Endothelial cell of umbilical vein (primary cell): ENCODE measurements at regions not wholly inside any gene's neighbourhood (a gene's known extent, or its start where the extent isn't known, plus 50 kb on each side); places are given as distances from the start of the nearest gene placed in this dataset.

Source experiments
- BruUV-seq: library from RNA; stranded (reverse); fragments of 400-500 nt; replicated peaks from 2 replicates; lab custom pipeline; 2021; lab: Mats Ljungman, UMichigan
- CTCF ChIA-PET: fragments of 300-600, 350-600 bp; sonication (Branson Sonifier 250); formaldehyde crosslinking; loops from one replicate; lab custom pipeline; 2021; ENCODE audit warnings: antibody characterized with exemption, inconsistent platforms; lab: Charles Lee
- POLR2A ChIA-PET: fragments of 300-600, 350-600 bp; sonication (Branson Sonifier 250); formaldehyde crosslinking; loops from one replicate; lab custom pipeline; 2021; ENCODE audit warnings: antibody characterized with exemption, inconsistent platforms; lab: Charles Lee
- DNase-seq: peaks from one replicate; pipeline ENCODE4 v3.0.0-alpha.2; 2011; ENCODE audit warnings: low read depth, low spot score
- FAIRE-seq: peaks from 2 replicates; lab custom pipeline; 2011; peaks lifted over from hg19 to GRCh38; lab: Jason Lieb, UNC
- H2AFZ ChIP-seq: 2 replicates; pipeline ENCODE4 v1.6.0; 2012; ENCODE audit warnings: low read depth, low read length, control low read depth, inconsistent platforms
- H3K27ac ChIP-seq: 2 replicates; pipeline ENCODE4 v1.5.1; 2011; ENCODE audit warnings: low read depth, mild to moderate bottlenecking, control low read depth, low read length, moderate library complexity; ENCODE audit not compliant: insufficient read depth
- H3K27me3 ChIP-seq, 2 experiments: 2 replicates each; pipeline versions ENCODE4 v1.6.0 to v1.6.1; 2011; ENCODE audit warnings: low read length in 2 of 2, mixed read lengths in 1 of 2; ENCODE audit not compliant: control insufficient read depth in 2 of 2, insufficient read depth in 2 of 2
- H3K36me3 ChIP-seq, 2 experiments: 2 replicates in 1 of 2; 3 replicates in 1 of 2; pipeline ENCODE4 v1.5.1; 2011; ENCODE audit warnings: low read length in 2 of 2, mild to moderate bottlenecking in 1 of 2, moderate library complexity in 1 of 2; ENCODE audit not compliant: control insufficient read depth in 2 of 2, insufficient read depth in 2 of 2; ENCODE audit errors: extremely low read depth in 1 of 2
- H3K4me1 ChIP-seq: 3 replicates; pipeline ENCODE4 v1.5.1; 2011; ENCODE audit warnings: mild to moderate bottlenecking, low read length; ENCODE audit not compliant: control insufficient read depth, insufficient read depth; ENCODE audit errors: extremely low read depth
- H3K4me2 ChIP-seq: 2 replicates; pipeline ENCODE4 v1.6.1; 2011; ENCODE audit warnings: low read length, control low read depth, mixed read lengths; ENCODE audit not compliant: insufficient read depth
- H3K4me3 ChIP-seq, 3 experiments: fragments of 200-600 bp in 1 of 3; sonication (generic), shearing (Covaris generic) in 1 of 3; replicated peaks in 1 of 3; 2 replicates each; pipeline ENCODE4 v1.5.1; 2011 to 2016; ENCODE audit warnings: control low read depth in 3 of 3, low read length in 3 of 3, mild to moderate bottlenecking in 2 of 3, inconsistent platforms in 1 of 3, low read depth in 1 of 3, moderate library complexity in 1 of 3; ENCODE audit not compliant: insufficient read depth in 1 of 3
- H3K79me2 ChIP-seq: 2 replicates; pipeline ENCODE4 v1.6.0; 2012; ENCODE audit warnings: low read length, inconsistent platforms; ENCODE audit not compliant: control insufficient read depth, insufficient read depth
- H3K9ac ChIP-seq: replicated peaks from 2 replicates; pipeline ENCODE3; 2011; ENCODE audit warnings: low read length, control low read depth; ENCODE audit not compliant: insufficient read depth; ENCODE audit errors: extremely low read depth
- H3K9me1 ChIP-seq: replicated peaks from 3 replicates; pipeline ENCODE4 v1.6.0; 2011; ENCODE audit warnings: mild to moderate bottlenecking, low read length; ENCODE audit not compliant: control insufficient read depth, insufficient read depth; ENCODE audit errors: extremely low read depth
- H3K9me3 ChIP-seq: replicated peaks from 2 replicates; pipeline ENCODE4 v1.5.1; 2012; ENCODE audit warnings: low read length, inconsistent platforms; ENCODE audit not compliant: control insufficient read depth, insufficient read depth
- H4K20me1 ChIP-seq: replicated peaks from 2 replicates; pipeline ENCODE3; 2011; ENCODE audit warnings: mild to moderate bottlenecking, low read length; ENCODE audit not compliant: control insufficient read depth, insufficient read depth; ENCODE audit errors: extremely low read depth
- EZH2 ChIP-seq: IDR thresholded peaks from 2 replicates; pipeline ENCODE4 v1.6.1; 2012; ENCODE audit warnings: borderline replicate concordance, low read depth, mild to moderate bottlenecking, moderate library complexity, low read length, inconsistent platforms; ENCODE audit not compliant: severe bottlenecking
- FOS ChIP-seq: IDR thresholded peaks from 2 replicates; pipeline ENCODE4 v1.6.1; 2011; ENCODE audit warnings: mild to moderate bottlenecking, low read length, moderate library complexity, borderline replicate concordance; ENCODE audit not compliant: insufficient read depth
- GATA2 ChIP-seq: IDR thresholded peaks from 2 replicates; pipeline ENCODE4 v1.7.0; 2011; ENCODE audit warnings: low read depth, mild to moderate bottlenecking, moderate library complexity, mixed read lengths, low read length; ENCODE audit not compliant: insufficient read length, insufficient read depth
- JUN ChIP-seq: IDR thresholded peaks from 2 replicates; pipeline ENCODE4 v1.6.1; 2011; ENCODE audit warnings: borderline replicate concordance, low read depth; ENCODE audit not compliant: insufficient read length, insufficient read depth
- MYC ChIP-seq: IDR thresholded peaks from one replicate; pipeline ENCODE4 v1.6.1; 2011; ENCODE audit warnings: mild to moderate bottlenecking, low read depth, low read length
- POLR2A ChIP-seq: IDR thresholded peaks from 2 replicates; pipeline ENCODE4 v1.6.1; 2012; ENCODE audit warnings: low read depth, mild to moderate bottlenecking, control low read depth, low read length
- POLR2AphosphoS5 ChIP-seq: IDR thresholded peaks from 2 replicates; pipeline ENCODE4 v1.6.1; 2012; ENCODE audit warnings: low read depth, mild to moderate bottlenecking, control low read depth, low read length, moderate library complexity; ENCODE audit not compliant: insufficient read depth
- dilution Hi-C: fragments of 300-500 bp; cut with MboI; formaldehyde crosslinking; loops from one replicate; pipeline ENCODE4 v1.15.0; 2019; ENCODE audit warnings: low sequenced_read_pairs; ENCODE audit not compliant: extremely low pct_ligation_motif_present
- intact Hi-C: fragments of 100-400 bp; cut with micrococcal nuclease; formaldehyde crosslinking; loops from one replicate; pipeline ENCODE4 v1.10.0; 2022
- TF ChIP-seq, protein P1 (sequence below), 2 donors: IDR thresholded peaks; 1 replicate in 1 of 2; 2 replicates in 1 of 2; pipeline ENCODE4 v1.5.1; 2011; ENCODE audit warnings: low read length in 2 of 2, mild to moderate bottlenecking in 2 of 2, moderate library complexity in 2 of 2, control low read depth in 1 of 2, inconsistent platforms in 1 of 2, low read depth in 1 of 2; ENCODE audit not compliant: insufficient read depth in 1 of 2; ENCODE audit errors: extremely low read depth in 1 of 2
- TF ChIP-seq, protein P2 (sequence below): IDR thresholded peaks from 2 replicates; pipeline ENCODE4 v1.6.1; 2011; ENCODE audit not compliant: insufficient read depth, insufficient read length

DNA sequence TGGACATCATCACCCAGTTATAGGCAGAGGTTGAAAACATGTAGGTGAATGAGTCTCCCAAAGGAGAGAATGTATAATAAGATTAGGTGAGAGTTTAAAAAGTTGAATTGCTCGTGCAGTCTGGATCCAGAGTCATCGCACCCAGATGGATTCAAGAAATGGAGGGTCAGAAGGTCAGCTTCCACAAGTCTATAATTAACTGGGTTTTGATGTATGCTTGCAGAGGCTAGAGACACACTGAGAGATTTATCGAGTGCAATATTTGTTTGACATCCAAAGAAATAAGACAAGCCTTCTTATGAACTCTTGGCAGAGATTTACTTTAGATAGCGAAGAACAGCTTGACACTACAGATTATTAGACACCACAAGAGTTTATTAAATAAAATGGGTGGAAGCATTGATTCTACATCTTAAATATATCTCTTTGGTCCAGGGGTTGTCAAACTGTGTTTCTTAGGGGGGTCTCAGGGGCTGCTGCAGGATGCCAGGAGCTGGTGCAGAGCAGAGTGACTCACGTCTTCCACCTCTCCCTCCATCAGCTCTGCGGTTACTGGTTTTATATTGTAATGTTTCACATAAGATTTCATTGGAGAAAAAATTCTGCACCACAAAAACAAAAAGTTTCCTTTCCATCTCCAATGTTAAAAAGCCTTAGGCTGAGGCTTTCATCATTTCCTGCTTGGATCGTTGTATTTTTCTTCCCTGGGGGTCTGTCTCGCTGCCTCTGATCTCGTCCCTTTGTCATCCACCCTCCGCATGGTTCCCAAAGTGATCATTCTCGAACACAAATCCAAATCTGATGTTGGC, 176.2 kb upstream of the AHI1 start:
- Histone ChIP-seq H3K27ac (no peak overlapping the region), H3K9me1 (no peaks in the 10 kb centered on the region), H3K4me1 (peaks cover 3% of the 10 kb centered on the region), H2AFZ (no peak overlapping the region), H3K36me3 (no peaks in the 10 kb centered on the region), H3K27me3 (no peaks in the 10 kb centered on the region), H4K20me1 (no peaks in the 10 kb centered on the region), H3K9ac (no peak overlapping the region), H3K4me2 (no peak overlapping the region), H3K9me3 (no peaks in the 10 kb centered on the region), H3K4me3 (no peak overlapping the region), H3K79me2 (no peaks in the 10 kb centered on the region)
- dilution Hi-C loops: no loop called here
- intact Hi-C loops: no loop called here
- BruUV-seq: no TSS peak
- TF ChIP-seq, protein P1, sequence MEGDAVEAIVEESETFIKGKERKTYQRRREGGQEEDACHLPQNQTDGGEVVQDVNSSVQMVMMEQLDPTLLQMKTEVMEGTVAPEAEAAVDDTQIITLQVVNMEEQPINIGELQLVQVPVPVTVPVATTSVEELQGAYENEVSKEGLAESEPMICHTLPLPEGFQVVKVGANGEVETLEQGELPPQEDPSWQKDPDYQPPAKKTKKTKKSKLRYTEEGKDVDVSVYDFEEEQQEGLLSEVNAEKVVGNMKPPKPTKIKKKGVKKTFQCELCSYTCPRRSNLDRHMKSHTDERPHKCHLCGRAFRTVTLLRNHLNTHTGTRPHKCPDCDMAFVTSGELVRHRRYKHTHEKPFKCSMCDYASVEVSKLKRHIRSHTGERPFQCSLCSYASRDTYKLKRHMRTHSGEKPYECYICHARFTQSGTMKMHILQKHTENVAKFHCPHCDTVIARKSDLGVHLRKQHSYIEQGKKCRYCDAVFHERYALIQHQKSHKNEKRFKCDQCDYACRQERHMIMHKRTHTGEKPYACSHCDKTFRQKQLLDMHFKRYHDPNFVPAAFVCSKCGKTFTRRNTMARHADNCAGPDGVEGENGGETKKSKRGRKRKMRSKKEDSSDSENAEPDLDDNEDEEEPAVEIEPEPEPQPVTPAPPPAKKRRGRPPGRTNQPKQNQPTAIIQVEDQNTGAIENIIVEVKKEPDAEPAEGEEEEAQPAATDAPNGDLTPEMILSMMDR (IDR thresholded peaks at IDR 0.05; ENCODE audit: extremely low read depth in 1 of 2, insufficient read depth in 1 of 2, low read depth in 1 of 2, low read length in 2 of 2): no peak
- no peak for TF ChIP-seq FOS
- no peak for TF ChIP-seq GATA2
- TF ChIP-seq EZH2: no peak
- TF ChIP-seq MYC: no peak
- TF ChIP-seq JUN: no peak
- TF ChIP-seq, protein P2, sequence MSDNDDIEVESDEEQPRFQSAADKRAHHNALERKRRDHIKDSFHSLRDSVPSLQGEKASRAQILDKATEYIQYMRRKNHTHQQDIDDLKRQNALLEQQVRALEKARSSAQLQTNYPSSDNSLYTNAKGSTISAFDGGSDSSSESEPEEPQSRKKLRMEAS: no peak
- TF ChIP-seq POLR2AphosphoS5: no peak
- no peak for TF ChIP-seq POLR2A
- DNase-seq: no peak
- ChIA-PET CTCF (interaction anchor here (1.5 kb wide), 1 partner anchor 553 kb away, joined by 4 read pairs; no protein-coding TSS in a partner anchor), POLR2A (no interaction called here)
- FAIRE-seq: no peak
